KMS-11 (cell line): ENCODE measurements at regions not wholly inside any gene's neighbourhood (a gene's known extent, or its start where the extent isn't known, plus 50 kb on each side); places are given as distances from the start of the nearest gene placed in this dataset.
A peak's percentile ranks its signal among the peaks of the same experiment; 100 is the strongest.

Experiments
- H2AFZ ChIP-seq: fragments of 200-600 bp; sonication (generic); 2 replicates; pipeline ENCODE4 v1.6.1; 2016; ENCODE audit warnings: antibody characterized with exemption, mixed run types, low read depth
- H3K27ac ChIP-seq: fragments of 200-600 bp; sonication (generic); 2 replicates; pipeline ENCODE4 v1.6.1; 2016; ENCODE audit warnings: mild to moderate bottlenecking, mixed run types
- H3K27me3 ChIP-seq: fragments of 200-600 bp; sonication (generic); 2 replicates; pipeline ENCODE4 v1.6.1; 2017; ENCODE audit warnings: mild to moderate bottlenecking, low read depth, mixed run types, moderate library complexity; ENCODE audit not compliant: insufficient read depth
- H3K36me3 ChIP-seq: fragments of 200-600 bp; sonication (generic); 2 replicates; pipeline ENCODE4 v1.6.1; 2017; ENCODE audit warnings: mild to moderate bottlenecking, mixed run types; ENCODE audit not compliant: insufficient read depth
- H3K4me1 ChIP-seq: fragments of 200-600 bp; sonication (generic); 2 replicates; pipeline ENCODE4 v1.6.1; 2016; ENCODE audit warnings: mild to moderate bottlenecking, low read depth, mixed run types; ENCODE audit not compliant: poor library complexity, severe bottlenecking
- H3K4me2 ChIP-seq: fragments of 200-600 bp; sonication (generic); 2 replicates; pipeline ENCODE4 v1.7.0; 2016; ENCODE audit warnings: mild to moderate bottlenecking, mixed run types
- H3K4me3 ChIP-seq: fragments of 200-600 bp; sonication (generic); IDR thresholded peaks from 2 replicates; pipeline ENCODE4 v1.6.1; 2017; ENCODE audit warnings: low read depth, low read length, mixed read lengths; ENCODE audit not compliant: insufficient read depth
- H3K79me2 ChIP-seq: fragments of 200-600 bp; sonication (generic); 2 replicates; pipeline ENCODE4 v1.6.1; 2016; ENCODE audit warnings: low read depth, mixed run types; ENCODE audit not compliant: insufficient read depth
- H3K9ac ChIP-seq: fragments of 200-600 bp; sonication (generic); 2 replicates; pipeline ENCODE4 v1.6.1; 2016; ENCODE audit warnings: mild to moderate bottlenecking, mixed run types
- H4K20me1 ChIP-seq: fragments of 200-600 bp; sonication (generic); 2 replicates; pipeline ENCODE4 v1.6.1; 2016; ENCODE audit warnings: mild to moderate bottlenecking, mixed run types; ENCODE audit not compliant: insufficient read depth
- CTCF ChIP-seq: fragments of 200-600 bp; sonication (generic); conservative IDR thresholded peaks from 2 replicates; pipeline ENCODE4 v1.6.1; 2017; ENCODE audit warnings: low read depth, mild to moderate bottlenecking, antibody characterized with exemption, low read length, moderate library complexity, mixed read lengths

DNA sequence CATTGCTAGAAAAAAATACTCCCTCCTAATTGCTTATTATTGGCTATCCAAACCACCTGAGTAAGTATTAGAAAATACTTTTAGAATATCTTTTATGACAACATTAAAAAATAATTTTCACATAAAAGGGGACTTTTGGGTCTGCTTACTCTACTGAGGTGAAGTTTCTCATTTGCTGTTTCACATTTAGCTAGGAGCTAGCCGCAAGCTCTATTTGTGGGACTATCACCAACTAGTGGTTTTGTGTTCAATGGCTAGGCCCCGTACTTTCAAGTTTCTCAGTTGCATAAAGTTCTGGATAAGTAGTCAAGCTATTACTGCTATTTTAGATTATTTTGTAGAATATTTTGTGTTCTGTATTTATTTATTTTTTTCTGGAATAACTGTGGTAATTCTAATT, 244.2 kb upstream of the SLITRK3 start:
- Histone ChIP-seq H2AFZ (peak overlapping the region; percentile 10; the same call in 1 of the 2 replicates), H3K79me2 (no peaks in the 10 kb centered on the region), H3K9ac (peak overlapping the region; percentile 26; the same call in 1 of the 2 replicates), H3K4me1 (peaks cover 34% of the 10 kb centered on the region), H4K20me1 (no peaks in the 10 kb centered on the region), H3K36me3 (no peaks in the 10 kb centered on the region), H3K4me3 (no peak overlapping the region), H3K4me2 (peak overlapping the region; percentile 81), H3K27me3 (no peaks in the 10 kb centered on the region), H3K27ac (peak overlapping the region; percentile 55)
- no peak for TF ChIP-seq CTCF

GRCh38 chr3:165439765-165440164, 243.6 kb upstream of the SLITRK3 start:
- peaks cover 34% of the 10 kb centered on the region for H3K4me1 ChIP-seq
- peak overlapping the region; percentile 55 for H3K27ac ChIP-seq
- H3K4me2 ChIP-seq, result peak overlapping the region; percentile 81
- H3K36me3 ChIP-seq, result no peaks in the 10 kb centered on the region
- H3K4me3 ChIP-seq, result no peak overlapping the region
- H3K27me3 ChIP-seq, result no peaks in the 10 kb centered on the region
- H2AFZ ChIP-seq, result peak overlapping the region; percentile 10; the same call in 1 of the 2 replicates
- H3K9ac ChIP-seq, result peak overlapping the region; percentile 26; the same call in 1 of the 2 replicates
- no peaks in the 10 kb centered on the region for H3K79me2 ChIP-seq
- TF ChIP-seq CTCF, result no peak
- no peaks in the 10 kb centered on the region for H4K20me1 ChIP-seq

DNA sequence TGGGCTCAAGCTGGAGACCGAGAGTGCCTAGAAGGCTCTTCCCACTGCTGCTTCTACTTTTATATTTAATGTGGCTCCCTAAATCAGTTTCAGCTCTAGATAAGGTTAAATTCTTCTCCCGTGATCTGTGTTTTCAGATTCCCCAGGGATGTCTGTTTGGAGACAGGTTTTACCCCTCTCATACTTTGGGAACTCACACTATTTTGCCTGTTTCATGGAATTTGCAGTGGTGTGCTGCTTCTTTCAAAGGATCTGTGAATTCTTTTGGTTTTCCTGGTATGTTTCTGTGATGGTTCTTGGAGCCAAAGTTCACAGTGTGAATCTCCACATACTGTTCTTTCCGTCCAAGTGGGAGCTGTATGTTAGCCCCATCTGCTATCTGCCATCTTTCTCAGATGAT, 238.3 kb upstream of the SLITRK3 start:
- no peak overlapping the region for H2AFZ ChIP-seq
- no peak overlapping the region for H3K4me3 ChIP-seq
- H3K4me1 ChIP-seq, result peaks cover 7% of the 10 kb centered on the region
- TF ChIP-seq CTCF, result no peak
- no peaks in the 10 kb centered on the region for H3K27me3 ChIP-seq
- H3K36me3 ChIP-seq, result no peaks in the 10 kb centered on the region
- no peak overlapping the region for H3K27ac ChIP-seq
- H3K4me2 ChIP-seq, result no peak overlapping the region
- no peak overlapping the region for H3K9ac ChIP-seq
- H3K79me2 ChIP-seq, result no peaks in the 10 kb centered on the region
- no peaks in the 10 kb centered on the region for H4K20me1 ChIP-seq

DNA sequence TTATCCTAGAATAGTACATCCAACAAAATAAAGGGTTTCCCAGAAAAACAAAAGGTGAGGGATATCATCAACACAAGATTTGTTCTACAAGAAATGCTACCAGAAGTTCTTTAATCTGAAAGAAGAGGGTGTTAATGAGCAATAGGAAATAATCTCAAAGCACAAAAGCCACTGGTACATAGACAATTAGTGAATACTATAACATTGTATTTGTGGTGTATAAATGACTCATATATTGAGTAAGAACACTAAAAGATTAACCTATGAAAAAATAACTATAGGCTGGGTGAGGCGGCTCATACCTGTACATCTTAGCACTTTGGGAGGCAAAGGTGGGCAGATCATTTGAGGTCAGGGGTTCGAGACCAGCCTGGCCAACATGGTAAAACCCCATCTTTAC, 210.2 kb upstream of the SLITRK3 start:
- Histone ChIP-seq H3K79me2 (no peaks in the 10 kb centered on the region), H3K4me3 (no peak overlapping the region), H4K20me1 (no peaks in the 10 kb centered on the region), H3K27me3 (no peaks in the 10 kb centered on the region), H3K36me3 (no peaks in the 10 kb centered on the region), H3K4me2 (no peak overlapping the region), H3K4me1 (no peaks in the 10 kb centered on the region), H3K27ac (no peak overlapping the region), H2AFZ (no peak overlapping the region), H3K9ac (no peak overlapping the region)
- TF ChIP-seq CTCF, result no peak
